OCI-LY3 (cell line): ENCODE measurements at regions not wholly inside any gene's neighbourhood (a gene's known extent, or its start where the extent isn't known, plus 50 kb on each side); places are given as distances from the start of the nearest gene placed in this dataset.

ENCODE experiments used
- CTCF ChIP-seq: fragments of 200-600, 300-600 bp; sonication (generic); IDR thresholded peaks from 2 replicates; pipeline ENCODE4 v1.5.1; 2014; ENCODE audit warnings: antibody characterized with exemption, low read length, low read depth
- EZH2phosphoT487 ChIP-seq: fragments of 200-600 bp; shearing (Covaris generic); IDR thresholded peaks from 2 replicates; pipeline ENCODE4 v1.6.1; 2018; ENCODE audit warnings: antibody characterized with exemption, mixed run types, low read depth

- TF ChIP-seq CTCF (no peak), EZH2phosphoT487 (no peak)
These were observed 1004.2 kb downstream of the TTLL7 start for GRCh38 chr1:82994616-82995263.
